ENCODE measurements at regions not wholly inside any gene's neighbourhood (a gene's known extent, or its start where the extent isn't known, plus 50 kb on each side); places are given as distances from the start of the nearest gene placed in this dataset.

DNA sequence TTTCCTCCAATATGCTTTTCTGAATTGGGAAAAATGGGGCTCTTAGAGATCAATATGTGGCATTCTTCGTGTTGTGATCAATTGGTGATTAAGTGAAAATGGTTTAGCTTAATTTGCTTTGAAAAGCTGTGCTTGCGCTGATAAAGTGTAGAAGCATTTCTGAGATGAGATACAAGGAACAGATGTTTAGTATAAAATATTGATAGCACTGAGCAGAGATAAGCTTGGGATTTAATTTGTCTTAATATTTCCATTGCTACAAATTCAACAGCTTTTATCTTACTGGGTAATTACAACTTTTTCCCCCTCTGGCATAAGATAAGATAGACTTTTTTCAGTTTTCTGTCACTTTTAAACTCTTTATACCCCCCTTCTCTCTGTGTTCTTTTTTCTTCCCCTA is 2204.9 kb upstream of the WWC1 start:
- Histone ChIP-seq H3K36me3 (no peaks in the 10 kb centered on the region), H3K9me3 (no peaks in the 10 kb centered on the region), H3K27me3 (no peaks in the 10 kb centered on the region), H3K4me3 (no peak overlapping the region), H3K4me1 (no peaks in the 10 kb centered on the region), H3K27ac (no peak overlapping the region)
- TF ChIP-seq POLR2A (IDR thresholded peaks at IDR 0.05) (no peak), CTCF (IDR thresholded peaks at IDR 0.05) (no peak)
- intact Hi-C loops (cut with DNase I), result no loop called here
- WGBS (ENCODE audit: insufficient coverage, low coverage, low lambda C conversion rate, missing lambda C conversion rate), result 55% methylated on average over 2 of the region's 2 CpGs
- DNase-seq (no peak), ATAC-seq (no peak)

DNA sequence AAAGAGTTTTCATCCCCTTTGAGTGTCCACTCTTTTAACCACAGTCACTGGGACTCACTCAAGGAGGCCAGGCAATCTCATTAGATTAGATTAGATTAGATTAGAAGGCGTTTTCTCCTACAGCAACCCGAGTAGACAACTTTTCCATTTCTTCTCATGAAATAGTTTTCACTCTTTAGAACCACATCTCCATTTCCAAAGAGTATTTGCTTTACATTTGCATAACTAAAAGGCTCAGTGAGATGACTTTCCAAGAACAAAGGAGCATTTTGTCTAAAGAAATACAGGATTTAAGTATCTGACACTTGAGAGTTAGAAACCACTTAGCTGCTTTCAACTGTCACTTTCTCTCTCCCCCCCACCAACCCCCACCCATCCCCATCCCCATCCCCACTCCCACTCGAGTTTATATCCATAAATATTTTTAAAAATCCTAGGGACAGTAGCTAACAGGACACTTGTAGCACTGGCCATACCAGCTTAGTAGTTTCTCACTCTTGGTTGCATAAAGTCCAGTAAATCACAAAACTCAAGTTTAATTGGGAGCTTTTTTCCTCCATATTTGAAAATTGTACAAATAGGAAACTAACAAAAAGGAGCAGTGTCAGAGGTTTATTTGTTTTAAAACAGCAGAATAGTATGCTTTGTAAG is 2202.9 kb upstream of the WWC1 start:
- Histone ChIP-seq H3K4me3 (no peak overlapping the region), H3K36me3 (no peaks in the 10 kb centered on the region), H3K4me1 (no peaks in the 10 kb centered on the region), H3K9me3 (no peaks in the 10 kb centered on the region), H3K27me3 (no peaks in the 10 kb centered on the region), H3K27ac (no peak overlapping the region)
- WGBS (ENCODE audit: insufficient coverage, low coverage, low lambda C conversion rate, missing lambda C conversion rate), result 5% methylated on average over 3 of the region's 3 CpGs
- intact Hi-C loops (cut with DNase I), result no loop called here
- no peak for TF ChIP-seq POLR2A (IDR thresholded peaks at IDR 0.05)
- no peak for TF ChIP-seq CTCF (IDR thresholded peaks at IDR 0.05)
- no peak for DNase-seq
- no peak for ATAC-seq

- WGBS (ENCODE audit: insufficient coverage, low coverage, low lambda C conversion rate, missing lambda C conversion rate), result 100% methylated on average over 1 of the region's 1 CpG
- DNase-seq, result no peak
- Histone ChIP-seq H3K27me3 (no peaks in the 10 kb centered on the region), H3K4me3 (no peak overlapping the region), H3K9me3 (no peaks in the 10 kb centered on the region), H3K4me1 (no peaks in the 10 kb centered on the region), H3K27ac (no peak overlapping the region), H3K36me3 (no peaks in the 10 kb centered on the region)
- ATAC-seq, result no peak
- TF ChIP-seq CTCF (IDR thresholded peaks at IDR 0.05) (no peak), POLR2A (IDR thresholded peaks at IDR 0.05) (no peak)
- intact Hi-C loops (cut with DNase I), result no loop called here
These were observed 2199.5 kb upstream of the WWC1 start for GRCh38 chr5:166091931-166092330.

DNA sequence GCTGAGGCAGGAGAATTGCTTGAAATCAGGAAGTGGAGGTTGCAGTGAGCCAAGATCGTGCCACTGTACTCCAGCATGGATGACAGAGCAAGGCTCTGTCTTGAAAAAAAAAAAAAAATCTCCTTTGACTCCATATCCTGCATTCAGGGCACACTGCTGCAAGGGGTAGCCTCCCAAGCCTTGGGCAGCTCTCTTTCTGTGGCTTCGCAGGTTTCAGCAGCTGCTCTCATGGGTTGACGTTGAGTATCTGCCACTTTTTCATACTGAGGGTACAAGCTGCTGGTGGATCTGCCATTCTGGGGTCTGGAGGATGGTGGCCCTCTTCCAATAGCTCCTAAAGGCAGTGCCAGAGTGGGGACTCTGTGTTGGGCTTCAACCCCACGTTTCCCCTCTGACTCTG is 2198.1 kb upstream of the WWC1 start:
- TF ChIP-seq POLR2A (IDR thresholded peaks at IDR 0.05), result no peak
- TF ChIP-seq CTCF (IDR thresholded peaks at IDR 0.05), result no peak
- no peaks in the 10 kb centered on the region for H3K27me3 ChIP-seq
- DNase-seq (no peak), ATAC-seq (no peak)
- 38% methylated on average over 1 of the region's 4 CpGs for WGBS (ENCODE audit: insufficient coverage, low coverage, low lambda C conversion rate, missing lambda C conversion rate)
- H3K4me3 ChIP-seq, result no peak overlapping the region
- H3K9me3 ChIP-seq, result no peaks in the 10 kb centered on the region
- intact Hi-C loops (cut with DNase I), result no loop called here
- H3K36me3 ChIP-seq, result no peaks in the 10 kb centered on the region
- H3K4me1 ChIP-seq, result no peaks in the 10 kb centered on the region
- no peak overlapping the region for H3K27ac ChIP-seq

DNA sequence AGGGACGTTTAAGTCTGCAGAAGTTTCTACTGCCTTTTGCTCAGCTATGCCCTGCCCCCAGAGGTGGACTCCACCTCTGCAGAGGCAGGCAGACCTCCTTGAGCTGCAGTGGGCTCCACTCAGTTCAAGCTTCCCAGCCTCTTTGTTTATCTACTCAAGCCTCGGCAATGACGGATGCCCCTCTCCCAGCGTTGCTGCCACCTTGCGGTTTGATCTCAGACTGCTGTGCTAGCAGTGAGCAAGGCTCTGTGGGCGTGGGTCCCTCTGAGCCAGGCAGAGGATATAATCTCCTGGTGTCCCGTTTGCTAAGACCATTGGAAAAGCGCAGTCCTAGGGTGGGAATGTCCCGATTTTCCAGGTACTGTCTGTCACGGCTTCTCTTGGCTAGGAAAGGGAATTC is 2188.5 kb upstream of the WWC1 start:
- Histone ChIP-seq H3K36me3 (no peaks in the 10 kb centered on the region), H3K9me3 (no peaks in the 10 kb centered on the region), H3K4me1 (no peaks in the 10 kb centered on the region), H3K27ac (no peak overlapping the region), H3K4me3 (no peak overlapping the region), H3K27me3 (no peaks in the 10 kb centered on the region)
- no peak for ATAC-seq
- WGBS (ENCODE audit: insufficient coverage, low coverage, low lambda C conversion rate, missing lambda C conversion rate), result 75% methylated on average over 4 of the region's 10 CpGs
- intact Hi-C loops (cut with DNase I), result no loop called here
- TF ChIP-seq POLR2A (IDR thresholded peaks at IDR 0.05), result no peak
- no peak for TF ChIP-seq CTCF (IDR thresholded peaks at IDR 0.05)
- DNase-seq, result no peak
